PC-3 (cell line): ENCODE measurements at regions not wholly inside any gene's neighbourhood (a gene's known extent, or its start where the extent isn't known, plus 50 kb on each side); places are given as distances from the start of the nearest gene placed in this dataset.

Experiments used
- EZH2 ChIP-seq: fragments of 300-600 bp; sonication (generic); IDR thresholded peaks from one replicate; pipeline ENCODE4 v1.6.1; 2017; ENCODE audit warnings: antibody characterized with exemption, mild to moderate bottlenecking, low read length; ENCODE audit not compliant: unreplicated experiment
- EZH2phosphoT487 ChIP-seq: fragments of 300-600 bp; sonication (generic); IDR thresholded peaks from 2 replicates; pipeline ENCODE4 v1.6.1; 2018; ENCODE audit warnings: mild to moderate bottlenecking, antibody characterized with exemption, low read length, borderline replicate concordance
- TF ChIP-seq, protein P1 (sequence below): fragments of 300-600 bp; sonication (generic); conservative IDR thresholded peaks from 2 replicates; pipeline ENCODE4 v1.5.1; 2017; ENCODE audit warnings: antibody characterized with exemption, low read depth, mild to moderate bottlenecking, low read length

- TF ChIP-seq, protein P1, sequence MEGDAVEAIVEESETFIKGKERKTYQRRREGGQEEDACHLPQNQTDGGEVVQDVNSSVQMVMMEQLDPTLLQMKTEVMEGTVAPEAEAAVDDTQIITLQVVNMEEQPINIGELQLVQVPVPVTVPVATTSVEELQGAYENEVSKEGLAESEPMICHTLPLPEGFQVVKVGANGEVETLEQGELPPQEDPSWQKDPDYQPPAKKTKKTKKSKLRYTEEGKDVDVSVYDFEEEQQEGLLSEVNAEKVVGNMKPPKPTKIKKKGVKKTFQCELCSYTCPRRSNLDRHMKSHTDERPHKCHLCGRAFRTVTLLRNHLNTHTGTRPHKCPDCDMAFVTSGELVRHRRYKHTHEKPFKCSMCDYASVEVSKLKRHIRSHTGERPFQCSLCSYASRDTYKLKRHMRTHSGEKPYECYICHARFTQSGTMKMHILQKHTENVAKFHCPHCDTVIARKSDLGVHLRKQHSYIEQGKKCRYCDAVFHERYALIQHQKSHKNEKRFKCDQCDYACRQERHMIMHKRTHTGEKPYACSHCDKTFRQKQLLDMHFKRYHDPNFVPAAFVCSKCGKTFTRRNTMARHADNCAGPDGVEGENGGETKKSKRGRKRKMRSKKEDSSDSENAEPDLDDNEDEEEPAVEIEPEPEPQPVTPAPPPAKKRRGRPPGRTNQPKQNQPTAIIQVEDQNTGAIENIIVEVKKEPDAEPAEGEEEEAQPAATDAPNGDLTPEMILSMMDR: no peak
- TF ChIP-seq EZH2 (no peak), EZH2phosphoT487 (no peak)
Observed at GRCh38 chr1:30462166-30462565, 261.2 kb downstream of the MATN1 start.
